ENCODE measurements at regions not wholly inside any gene's neighbourhood (a gene's known extent, or its start where the extent isn't known, plus 50 kb on each side); places are given as distances from the start of the nearest gene placed in this dataset.
A peak's percentile ranks its signal among the peaks of the same experiment; 100 is the strongest.

DNA sequence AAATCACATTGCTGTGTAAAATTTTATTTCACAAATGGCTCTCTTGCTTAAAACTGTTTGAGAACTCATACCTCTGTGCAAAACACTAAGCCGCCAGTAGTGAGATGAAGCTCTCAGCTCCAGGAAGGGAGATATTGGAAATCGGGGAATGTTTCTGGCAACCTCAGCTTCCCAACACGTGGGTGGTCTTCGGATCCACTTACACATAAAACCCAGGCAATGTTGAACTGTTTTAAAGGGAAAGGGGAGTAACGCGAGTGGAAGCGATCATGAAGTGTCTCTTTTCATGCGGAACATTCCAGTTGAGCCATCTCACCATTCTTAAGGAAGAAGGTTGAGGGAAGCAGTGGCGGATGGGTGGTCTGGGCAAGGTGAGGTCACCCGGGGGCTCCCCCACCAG, 136.8 kb downstream of the ASB1 start:
- DNase-seq = no peak

DNA sequence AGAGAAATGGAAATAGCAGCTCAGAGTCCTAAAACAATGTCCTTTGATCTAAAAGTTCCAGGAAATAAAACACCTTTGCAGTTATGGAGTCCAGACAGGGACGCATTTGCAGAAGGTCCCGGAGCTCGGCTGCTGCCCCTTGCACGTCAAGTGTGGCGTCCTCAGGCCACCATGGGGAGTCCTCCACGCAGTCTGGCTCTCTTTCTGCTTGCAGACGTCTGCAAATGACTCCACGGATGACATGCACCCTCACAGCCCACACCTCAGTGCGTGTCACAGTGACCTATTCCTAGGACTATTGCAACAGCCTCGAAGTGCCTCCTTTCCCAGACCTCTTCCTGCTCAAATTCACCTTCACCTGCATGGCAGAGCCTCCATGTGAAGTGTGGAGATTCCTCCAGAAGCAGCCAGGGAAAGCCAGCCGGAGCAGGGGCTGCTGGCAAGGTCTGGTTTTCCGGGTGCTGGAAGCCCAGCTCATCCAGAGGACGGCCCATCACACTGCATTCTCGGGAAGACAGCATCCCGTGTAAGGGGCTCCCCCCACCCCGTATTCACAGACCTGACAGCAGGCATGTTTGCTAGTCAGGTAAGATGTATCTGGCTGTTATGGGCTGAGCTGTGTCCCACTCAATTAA, 137.7 kb downstream of the ASB1 start:
- no peak for DNase-seq

DNA sequence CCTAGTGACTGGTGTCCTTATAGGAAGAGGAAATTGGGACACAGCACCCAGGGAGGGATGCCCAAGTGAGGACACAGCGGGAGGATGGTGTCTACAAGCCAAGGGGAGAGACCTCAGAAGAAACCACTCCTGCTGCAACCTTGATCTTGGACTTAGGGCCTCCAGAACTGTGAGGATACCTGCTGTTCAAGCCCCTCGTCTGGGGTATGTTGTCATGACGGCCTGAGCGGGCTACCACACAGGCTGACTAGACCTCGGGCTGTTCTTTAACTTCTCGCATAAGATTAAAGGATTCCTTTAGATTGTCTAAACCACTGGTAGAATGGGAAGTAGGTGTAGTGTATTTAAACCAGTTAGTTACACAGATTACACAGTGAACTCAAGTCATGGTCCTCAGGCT, 138.3 kb downstream of the ASB1 start:
- no peak for DNase-seq

DNA sequence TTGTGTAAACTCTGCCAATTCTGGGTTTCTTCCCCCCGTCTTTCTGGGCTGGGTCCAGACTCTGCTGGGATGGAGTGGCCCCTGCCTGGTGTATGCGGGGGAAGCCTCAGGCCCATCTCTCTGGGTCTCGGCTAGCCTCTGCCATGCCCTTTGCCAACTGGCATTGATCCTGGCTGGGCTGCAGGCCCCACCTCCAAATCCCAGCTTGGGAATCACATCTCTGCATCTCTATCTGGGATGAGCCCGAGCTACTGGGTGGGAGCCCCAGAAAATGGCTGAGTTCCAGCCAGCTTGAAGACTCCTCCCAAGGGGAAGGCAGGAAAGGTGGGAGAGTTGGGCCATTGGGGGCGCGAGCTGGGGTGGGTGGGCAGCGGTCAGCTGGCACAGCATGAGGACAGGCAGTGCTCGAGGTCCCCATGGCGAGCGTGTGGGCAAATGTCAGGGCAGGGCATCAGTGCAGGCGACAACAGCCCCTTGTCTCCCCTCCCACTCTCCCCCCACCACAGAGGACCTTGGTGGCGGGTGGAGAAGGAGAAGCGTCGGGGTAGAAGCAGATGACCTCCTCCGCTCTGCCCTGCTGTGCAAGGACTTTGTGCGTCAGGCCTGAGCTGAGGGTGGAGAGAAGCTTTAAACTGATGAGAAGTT, 139.4 kb downstream of the ASB1 start:
- DNase-seq = no peak

DNA sequence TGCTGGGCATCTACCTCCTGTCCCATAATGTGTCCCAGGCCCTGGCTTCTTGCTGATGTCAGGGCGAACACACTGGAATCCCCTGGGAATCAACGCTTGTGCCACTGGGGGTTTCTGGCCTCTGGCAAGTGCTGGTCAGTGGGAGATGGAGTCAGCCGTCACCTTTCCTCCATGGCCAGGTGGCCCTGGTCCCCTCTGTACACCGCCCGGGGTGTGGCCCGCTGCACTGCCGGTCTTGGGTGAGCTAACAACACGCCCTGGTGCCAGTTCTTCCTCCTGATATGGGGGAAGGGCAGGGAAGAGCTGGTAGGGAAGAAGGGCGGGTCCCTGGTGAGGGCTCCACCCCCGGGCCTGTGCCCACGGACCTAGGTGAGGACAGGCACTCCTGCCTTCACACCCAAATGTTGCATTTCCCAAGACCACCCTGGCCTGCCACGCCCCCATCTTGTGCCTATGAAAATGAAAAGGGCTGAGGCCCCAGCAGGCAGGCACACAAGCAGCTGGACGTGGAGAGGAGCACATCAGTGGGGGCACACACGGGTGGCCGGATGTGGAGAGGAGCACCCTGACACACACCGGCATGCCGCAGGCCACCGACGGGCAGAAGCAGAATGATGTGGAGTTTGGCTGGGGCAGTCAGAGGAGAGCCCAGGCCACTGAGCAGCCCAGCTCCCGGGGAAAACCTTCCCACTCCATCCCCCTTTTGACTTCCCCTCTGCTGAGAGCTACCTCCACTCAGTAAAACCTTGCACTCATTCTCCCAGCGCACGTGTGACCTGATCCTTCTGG, 140.5 kb downstream of the ASB1 start:
- DNase-seq = no peak

DNA sequence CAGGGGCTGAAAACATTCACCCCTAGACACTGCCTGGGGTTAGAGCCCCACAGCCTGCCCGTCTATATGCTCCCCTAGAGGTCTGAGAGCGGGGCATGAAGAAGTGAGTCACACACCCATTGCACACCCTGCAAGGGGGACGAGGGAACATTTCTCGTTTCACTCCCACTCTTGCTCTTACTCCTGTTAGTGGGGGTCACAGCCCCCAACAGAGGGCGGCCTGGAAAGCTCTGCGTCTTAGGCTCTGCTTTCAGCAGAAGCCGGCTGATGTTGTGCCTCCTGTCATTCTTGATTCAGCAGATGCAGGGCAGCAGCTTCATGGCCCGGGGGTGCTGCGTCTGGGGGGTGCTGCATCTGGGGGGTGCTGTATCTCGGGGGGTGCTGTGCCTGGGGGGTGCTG, 141.3 kb downstream of the ASB1 start:
- DNase-seq = no peak

DNA sequence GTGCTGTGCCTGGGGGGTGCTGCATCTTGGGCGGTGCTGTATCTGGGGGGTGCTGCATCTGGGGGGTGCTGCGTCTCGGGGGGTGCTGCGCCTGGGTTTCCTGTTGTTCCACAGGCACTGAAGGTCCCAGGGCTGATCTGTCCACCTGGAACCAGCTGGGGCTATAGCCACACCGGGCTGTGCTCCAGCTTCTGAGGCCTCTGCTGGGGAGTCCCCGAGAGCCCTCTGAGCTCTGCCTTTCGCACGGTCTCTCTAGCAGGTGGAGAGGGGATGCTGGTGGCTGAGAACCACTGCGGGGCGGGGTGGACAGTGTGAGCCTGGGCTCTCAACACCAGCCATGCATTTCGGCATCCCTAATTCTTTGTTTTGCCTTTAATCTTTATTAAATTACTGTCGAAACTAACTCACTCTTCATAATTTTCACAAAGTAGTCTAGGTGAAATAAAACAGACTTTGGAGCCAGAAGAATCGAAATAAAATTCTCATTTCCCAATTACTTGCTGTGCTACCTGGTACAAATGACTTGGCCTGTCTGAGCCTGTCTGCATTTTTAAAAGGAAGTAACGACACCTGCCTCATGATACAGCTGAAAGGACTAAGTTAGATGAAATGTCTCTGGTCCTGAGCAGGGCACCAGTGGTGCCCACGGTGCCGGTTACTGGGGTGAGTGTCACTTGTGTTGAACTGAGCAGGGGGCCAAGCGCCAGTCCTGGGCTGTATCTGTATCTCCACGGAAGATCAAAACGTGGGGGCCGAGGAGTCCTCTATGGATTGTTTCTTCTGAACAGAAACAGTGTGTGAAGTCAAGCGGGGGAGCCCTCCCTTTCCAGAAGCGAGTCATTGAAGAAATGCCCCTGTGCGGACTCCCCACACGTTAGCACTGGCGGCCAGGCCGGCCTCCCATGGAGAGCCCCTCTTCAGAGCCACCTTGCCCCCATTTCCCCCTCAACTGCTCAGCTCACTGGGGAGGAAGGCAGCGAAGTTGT, 142.0 kb downstream of the ASB1 start:
- no peak for DNase-seq

DNA sequence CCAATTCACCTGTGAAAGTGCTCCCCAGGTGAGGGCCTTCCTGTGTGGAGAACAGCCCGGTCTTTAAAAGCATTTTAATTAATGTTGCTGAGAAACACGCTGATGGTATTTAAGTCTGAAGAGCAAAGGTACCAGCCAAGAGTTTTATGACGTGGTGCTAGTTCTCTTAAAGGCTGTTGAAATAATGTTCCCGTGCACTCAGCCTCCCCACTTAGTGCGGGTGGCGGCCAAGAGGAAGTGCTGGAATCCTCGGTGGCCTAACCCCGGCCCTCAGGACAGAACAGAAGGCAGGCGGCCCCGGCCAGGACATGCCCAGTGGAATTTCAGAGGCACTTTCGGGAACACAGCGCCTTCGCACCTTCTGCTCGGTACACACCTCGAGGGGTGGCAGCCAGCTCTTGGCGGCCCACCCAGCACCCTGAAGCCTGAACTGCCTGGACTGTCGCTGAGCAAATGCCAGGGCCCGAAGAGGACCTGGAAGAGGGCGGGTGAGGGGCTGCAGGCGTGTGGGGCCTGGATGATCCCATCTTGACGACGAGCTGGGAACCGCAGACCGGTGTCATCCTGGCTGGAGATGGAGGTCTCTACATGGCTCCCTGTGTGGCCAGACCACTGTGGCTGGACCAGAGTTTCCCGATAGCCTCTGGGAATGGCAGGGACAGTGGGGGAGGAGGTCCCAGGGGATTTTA, 142.9 kb downstream of the ASB1 start:
- DNase-seq = no peak

DNA sequence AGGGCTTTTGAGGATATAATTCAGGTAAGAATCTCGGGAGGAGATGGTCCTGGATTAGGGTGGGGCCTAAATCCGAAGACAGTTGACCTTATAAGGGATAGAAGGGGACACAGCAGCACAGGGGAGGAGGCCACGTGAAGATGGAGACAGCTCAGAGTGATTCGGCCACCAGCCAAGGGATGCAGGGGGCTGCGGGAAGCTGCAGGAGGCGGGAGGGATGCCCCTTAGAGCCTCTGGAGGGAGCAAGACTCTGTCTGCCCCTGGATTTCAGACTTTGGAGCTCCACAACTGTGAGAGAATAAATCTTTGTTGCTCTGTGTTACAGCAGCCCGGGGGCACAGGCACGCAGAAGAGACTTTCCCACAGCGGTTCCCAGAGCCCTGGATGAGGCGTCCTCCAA, 143.7 kb downstream of the ASB1 start:
- DNase-seq = no peak

DNA sequence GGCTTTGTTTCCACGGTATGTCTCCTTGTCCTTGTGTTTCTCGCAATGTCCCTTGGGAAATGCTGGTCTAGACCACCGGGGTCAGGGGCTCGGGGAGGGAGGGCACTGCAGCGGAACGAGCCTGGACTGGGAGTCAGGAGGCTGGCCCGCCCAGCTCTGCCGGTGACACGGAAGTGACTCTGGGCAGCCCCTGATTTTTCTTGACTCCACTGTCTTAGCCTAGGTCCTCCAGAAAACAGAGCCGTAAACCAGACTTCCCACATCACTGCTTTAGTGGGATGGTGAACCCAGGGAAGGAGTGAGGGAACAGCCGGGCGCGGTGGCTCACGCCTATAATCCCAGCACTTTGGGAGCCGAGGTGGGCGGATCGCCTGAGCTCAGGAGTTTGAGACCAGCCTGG, 144.2 kb downstream of the ASB1 start:
- DNase-seq = no peak

DNA sequence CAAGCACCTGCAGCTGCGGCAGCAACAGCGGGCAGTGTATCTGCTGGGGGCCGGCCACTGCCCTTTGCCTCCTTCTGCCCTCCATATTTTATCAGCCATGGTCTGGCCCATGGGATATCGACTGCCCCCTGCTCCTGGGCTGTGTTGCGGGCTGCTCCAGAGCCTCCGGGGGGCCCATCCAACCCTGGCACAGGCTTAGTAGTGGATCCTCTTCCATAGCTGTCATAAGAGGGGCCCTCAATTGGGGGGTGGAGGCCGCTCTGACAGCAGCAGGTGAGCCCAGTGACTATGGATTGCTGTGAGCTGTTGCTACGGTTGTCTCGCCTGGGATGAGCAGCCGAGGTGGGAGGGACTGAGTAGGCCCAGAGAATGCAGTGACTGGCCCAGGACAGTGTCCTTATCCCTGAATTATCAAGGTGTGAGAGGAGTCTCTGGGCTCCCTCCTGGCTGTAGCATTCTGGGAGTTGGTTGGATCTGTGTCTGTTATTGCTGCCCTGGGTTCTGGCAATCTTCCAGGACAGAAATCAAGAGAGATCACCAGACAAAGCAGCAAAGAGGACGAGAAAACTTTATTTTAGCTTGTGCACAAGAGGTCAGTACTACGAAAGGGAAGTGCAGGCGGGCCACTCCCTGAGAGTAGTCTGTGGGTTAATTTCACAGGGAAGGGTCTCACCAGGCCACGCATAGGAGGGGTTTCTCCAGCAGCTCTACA, 145.1 kb downstream of the ASB1 start:
- no peak for DNase-seq

DNA sequence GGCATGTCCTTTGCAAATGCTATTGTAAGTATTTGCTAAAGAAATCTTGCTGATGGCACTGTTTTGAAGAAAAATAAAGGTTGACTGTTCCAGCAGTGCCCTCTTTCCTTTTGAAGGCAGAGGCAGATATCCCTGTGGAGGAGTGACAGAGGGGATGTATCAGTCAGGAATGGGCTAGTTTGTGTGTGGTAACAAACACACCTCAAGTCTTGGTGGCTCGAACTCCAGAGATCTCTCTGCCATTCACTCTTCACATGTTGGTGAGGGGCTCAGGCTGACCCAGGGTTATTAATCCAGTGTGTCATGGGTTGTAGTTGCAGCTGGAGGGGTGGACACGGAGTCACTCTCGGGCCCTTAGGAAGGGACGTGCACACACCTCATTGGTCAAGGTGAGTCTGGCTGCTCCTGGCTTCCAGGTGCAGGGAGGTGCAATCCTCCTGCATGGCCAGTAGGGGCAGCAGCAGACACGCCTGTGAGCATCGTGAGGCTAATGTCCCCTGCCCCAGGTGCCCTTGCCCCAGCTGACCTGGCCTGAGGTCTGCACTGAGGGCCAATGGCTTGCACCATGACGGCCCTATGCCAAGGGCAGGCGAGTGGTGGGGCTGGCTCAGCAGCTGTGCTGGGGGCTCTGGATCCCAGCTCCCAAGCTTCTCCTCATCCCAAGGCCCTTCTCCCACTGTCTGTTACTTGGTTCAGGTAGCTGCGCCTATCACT, 146.5 kb downstream of the ASB1 start:
- peak; percentile 31 for DNase-seq

DNA sequence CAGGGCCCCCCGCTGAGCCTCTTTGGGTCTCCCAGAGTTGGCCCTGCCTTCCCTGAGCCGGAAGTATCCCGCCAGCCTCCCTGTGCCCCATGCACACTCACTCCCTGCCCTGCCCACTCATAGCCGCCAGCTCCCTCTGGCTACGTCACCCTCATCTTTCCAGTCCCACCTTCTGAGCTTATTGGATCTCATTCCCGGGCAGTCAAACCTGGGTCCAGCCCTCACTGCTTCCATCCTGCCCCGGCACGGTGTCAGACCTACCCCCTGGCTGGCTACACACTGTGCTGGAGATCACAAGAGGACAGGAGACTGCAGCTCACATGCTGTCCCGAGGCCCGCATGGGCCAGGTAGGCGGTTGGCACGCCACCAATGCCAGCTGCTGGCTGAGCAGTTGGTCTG, 147.2 kb downstream of the ASB1 start:
- DNase-seq = no peak

DNA sequence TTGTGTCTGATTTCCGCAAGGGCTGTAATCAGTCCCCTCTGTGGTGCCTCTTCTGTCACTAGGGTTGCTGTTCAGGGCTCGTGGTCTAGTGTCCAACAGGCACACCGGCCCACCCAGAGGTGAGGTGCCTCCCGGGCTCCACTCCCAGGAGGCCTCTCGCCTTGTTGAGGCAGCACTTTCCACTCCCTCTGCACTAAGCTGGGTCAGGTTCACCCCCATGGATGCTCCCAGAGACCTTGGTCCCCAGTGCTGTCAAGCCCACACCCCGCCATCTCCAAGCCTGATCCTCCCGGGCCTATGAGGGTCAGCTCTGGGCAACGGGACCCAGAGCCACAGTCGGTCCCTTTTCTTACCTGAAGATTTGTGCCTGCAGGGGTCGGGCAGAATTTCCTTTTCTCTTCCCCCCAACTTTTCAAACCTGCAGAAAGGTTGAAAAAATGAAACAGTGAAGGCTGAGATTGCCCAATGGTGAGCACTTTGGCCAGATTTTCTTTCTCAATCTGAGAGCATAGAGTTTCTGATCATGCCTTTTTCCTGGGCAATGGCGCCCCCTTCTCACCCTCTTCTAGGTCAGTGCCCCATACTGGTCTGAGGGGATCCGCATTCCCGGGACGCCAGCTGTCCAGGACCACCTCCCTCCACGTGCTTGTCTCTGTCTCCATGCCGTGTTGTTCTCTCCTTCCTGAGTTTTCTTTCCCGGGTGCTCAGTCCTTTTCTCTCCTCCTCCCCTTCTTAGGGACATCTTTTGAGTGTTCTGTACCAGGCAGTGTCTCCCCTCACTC, 148.0 kb downstream of the ASB1 start:
- DNase-seq = no peak

DNA sequence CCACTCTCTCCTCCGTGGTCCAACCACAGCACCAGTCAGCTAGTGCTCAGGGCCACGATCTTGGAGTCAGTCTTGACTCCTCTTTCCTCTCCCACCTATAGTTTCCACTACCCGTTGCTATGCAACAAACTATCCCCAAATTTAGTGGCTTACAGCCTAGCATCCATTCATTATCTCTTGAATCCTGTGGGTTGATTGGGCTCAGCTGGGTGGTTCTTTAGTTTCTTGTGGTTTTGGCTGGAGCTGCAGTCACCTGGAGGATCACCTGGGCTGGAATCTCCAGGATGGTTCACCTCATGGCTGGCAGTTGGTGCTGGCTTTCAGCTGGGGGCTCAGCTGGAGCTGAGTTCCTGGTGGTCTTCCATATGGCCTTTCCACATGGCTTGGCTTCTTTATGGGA, 149.9 kb downstream of the ASB1 start:
- DNase-seq = no peak

DNA sequence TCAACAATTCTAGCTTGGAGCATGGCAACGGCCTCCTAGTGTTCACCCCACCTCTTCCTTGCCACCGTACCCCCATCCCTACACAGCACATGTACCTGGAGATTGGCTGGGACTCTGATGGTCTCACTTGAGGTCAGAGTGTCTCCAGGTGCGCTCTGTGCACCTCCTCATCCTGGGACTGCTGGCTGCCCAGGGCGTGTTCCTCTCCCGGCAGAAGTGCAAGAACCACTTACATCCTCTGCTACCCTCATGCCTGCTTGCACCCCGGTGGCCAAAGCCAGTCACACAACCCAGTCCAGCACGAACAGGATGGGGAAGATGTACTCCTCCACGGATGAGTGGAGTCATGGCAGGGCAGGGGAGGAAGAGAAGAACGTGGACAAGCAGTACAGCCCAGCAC, 151.5 kb downstream of the ASB1 start:
- no peak for DNase-seq

DNA sequence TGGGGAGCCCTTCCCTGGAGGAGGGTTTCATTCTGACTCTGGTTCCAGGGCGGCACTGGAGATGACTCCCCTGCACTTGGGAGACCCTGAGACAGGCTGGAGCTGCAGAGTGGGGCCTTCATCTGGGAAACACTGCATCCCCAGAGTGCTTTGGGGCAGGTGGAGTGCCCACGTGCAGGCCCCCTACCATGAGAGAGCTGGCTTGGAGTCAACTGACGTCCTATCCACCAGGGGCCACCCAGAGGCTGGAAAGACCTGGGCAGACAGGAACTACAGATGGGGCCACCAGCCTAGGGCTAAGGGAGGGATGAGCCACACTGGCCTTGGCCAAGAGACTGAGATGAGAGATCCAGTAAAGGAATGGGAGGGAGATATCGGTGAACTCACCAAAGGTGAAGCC, 153.8 kb downstream of the ASB1 start:
- no peak for DNase-seq

DNA sequence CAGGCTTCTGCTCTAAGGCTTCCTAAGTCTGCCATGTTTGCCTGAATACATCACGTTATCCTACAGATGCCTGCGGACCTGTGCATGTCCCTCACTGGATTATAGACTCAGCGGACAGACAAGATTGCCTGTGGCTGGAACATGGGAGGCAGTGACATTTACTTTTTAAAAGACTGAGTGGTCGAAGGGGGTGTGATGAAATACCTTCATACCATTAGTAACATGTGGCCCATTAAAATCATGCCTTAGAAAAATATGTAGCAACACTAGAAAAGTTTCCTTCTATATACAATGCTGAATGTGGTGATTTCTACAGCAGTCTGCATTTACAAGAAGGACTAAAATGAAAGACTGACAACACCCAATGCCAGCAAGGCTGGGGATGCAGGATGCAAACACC, 154.4 kb downstream of the ASB1 start:
- DNase-seq = no peak

DNA sequence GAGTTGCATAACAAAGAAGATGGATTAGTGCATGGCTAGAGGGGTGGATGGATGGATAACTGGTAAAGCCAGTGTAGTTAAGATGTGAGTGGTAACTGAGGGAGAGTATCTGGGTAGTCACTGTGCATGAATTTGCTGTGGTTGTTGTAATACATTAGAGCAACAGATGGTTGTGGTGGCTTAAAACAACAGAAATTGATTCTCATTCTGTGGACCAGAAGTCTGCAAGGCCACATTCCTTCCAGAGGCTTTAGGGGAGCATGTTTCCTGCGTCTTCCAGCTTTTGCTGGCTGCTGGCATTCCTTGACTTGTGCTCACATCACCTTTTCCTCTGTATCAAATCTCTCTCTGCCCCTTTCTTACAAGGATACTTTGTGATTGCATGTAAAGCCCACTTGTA, 155.4 kb downstream of the ASB1 start:
- DNase-seq = no peak

DNA sequence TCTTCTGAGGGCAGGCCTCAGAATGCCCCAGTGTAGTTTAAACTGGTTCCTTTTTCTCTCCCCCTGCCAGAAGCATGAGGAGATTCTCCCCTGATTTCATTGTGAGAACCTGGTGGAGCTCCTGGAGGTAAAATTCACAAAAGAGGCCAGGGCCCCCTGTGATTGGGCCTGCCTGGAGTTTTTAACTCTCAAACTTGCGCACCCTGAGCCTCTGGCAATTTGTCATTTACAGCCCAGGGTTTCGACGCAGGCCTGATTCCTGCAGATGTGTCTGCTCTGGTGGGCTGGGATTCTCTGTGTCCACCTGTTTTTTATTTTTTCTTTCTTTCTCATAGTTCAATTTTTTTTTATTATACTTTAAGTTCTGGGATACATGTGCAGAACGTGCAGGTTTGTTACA, 157.9 kb downstream of the ASB1 start:
- DNase-seq = no peak
